G401 (cell line): ENCODE measurements at regions not wholly inside any gene's neighbourhood (a gene's known extent, or its start where the extent isn't known, plus 50 kb on each side); places are given as distances from the start of the nearest gene placed in this dataset.
"Not testable (repeated sequence)": the region's sequence is repeated elsewhere in the genome, so short reads cannot be mapped to it uniquely, and the experiment has no call there.

ENCODE experiments used
- DNase-seq: peaks from one replicate; pipeline ENCODE4 v3.0.0-alpha.2; 2015; ENCODE audit warnings: low spot score
- in situ Hi-C: cut with HindIII; loops from 2 replicates; pipeline ENCODE4 v1.10.0; 2016; ENCODE audit warnings: low sequenced_read_pairs, mixed read lengths

- DNase-seq, result no peak
- in situ Hi-C loops, result no loop called here
Observed at GRCh38 chr20:48329031-48329615, 498.7 kb downstream of the PREX1 start.

- DNase-seq, in situ Hi-C loops: not testable (repeated sequence)
Observed at GRCh38 chr20:48327848-48328247, 500.0 kb downstream of the PREX1 start.

DNA sequence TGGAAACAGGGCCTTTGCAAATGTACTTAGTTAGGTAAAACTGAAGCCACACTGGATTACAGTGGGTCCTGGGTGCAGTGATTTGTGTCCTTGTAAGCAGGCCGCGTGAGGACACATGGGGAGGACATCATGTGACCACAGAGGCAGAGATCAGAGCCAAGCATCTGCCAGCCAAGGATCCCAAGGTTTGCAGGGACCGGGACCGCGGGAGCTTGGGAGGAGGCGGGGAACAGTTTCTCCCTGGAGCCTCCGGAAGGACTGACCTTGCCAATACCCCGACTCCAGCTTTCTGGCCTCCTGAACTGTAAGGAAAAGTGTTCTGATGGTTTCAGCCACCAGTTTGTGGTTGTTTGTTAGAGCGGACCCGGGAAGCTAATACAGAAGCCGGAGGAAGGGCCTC lies 500.9 kb downstream of the PREX1 start:
- in situ Hi-C loops, result no loop called here
- DNase-seq, result no peak

DNA sequence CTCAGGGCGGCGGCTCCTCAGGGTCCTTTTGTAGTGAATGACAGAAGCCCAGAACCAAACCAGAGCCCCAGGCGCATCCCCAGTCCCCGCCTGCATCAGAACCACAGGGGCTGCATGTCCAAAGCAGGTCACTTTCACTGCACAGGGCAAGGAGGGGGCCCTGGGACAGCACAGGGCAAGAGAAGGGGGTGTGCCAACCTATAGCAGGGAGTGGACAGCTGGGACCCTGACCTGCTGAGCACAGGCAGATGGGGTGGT lies 501.4 kb downstream of the PREX1 start:
- DNase-seq, result no peak
- in situ Hi-C loops, result no loop called here

DNA sequence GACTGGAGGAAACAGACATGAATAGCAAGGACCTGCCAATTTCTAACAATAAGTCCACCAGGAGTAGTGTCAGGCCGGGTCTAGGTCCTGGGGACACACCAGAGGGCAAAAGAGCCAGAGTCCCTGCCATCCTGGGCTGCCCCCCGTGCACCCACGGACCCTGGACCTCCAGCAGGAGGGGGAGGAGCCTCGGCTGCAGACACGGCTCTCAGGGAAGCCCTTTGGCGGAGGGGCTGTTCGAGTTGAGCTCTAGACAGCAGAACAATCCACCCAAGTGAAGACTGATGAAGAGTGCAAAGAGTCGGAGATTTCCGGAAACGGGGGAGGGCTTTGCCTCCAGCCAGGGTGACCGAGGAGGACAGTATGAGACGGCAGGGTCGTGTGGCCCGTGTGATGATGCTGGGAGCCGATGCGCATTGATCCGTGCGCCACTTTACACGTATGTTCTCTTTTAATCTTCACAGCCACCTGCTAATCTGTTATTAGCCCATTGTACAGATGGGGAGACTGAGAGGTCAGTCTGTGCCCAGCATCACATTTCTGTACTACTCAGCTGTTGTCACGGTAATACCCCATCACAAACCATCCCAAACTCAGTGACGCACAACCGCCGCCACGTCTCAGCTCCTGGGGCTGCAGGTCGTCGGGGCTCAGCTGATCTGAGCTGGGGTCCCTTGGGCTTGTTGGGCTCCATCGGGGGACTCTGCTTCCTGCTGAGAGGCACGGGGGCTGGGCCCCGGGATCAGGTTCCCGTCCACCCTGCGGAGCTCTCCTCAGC lies 502.0 kb downstream of the PREX1 start:
- no peak for DNase-seq

GRCh38 chr20:48324744-48325143 lies 503.1 kb downstream of the PREX1 start:
- in situ Hi-C loops, result no loop called here
- no peak for DNase-seq

More for the DNA sequence above, 502.0 kb downstream of the PREX1 start:
- in situ Hi-C loops, result no loop called here

- DNase-seq, result no peak
- in situ Hi-C loops, result no loop called here
Observed at GRCh38 chr20:48321271-48321670, 506.5 kb downstream of the PREX1 start.

- DNase-seq, result no peak
- in situ Hi-C loops, result no loop called here
Observed at GRCh38 chr20:48319943-48320584, 507.7 kb downstream of the PREX1 start.

GRCh38 chr20:48317578-48317977 lies 510.2 kb downstream of the PREX1 start:
- DNase-seq, result no peak
- in situ Hi-C loops, result no loop called here

DNA sequence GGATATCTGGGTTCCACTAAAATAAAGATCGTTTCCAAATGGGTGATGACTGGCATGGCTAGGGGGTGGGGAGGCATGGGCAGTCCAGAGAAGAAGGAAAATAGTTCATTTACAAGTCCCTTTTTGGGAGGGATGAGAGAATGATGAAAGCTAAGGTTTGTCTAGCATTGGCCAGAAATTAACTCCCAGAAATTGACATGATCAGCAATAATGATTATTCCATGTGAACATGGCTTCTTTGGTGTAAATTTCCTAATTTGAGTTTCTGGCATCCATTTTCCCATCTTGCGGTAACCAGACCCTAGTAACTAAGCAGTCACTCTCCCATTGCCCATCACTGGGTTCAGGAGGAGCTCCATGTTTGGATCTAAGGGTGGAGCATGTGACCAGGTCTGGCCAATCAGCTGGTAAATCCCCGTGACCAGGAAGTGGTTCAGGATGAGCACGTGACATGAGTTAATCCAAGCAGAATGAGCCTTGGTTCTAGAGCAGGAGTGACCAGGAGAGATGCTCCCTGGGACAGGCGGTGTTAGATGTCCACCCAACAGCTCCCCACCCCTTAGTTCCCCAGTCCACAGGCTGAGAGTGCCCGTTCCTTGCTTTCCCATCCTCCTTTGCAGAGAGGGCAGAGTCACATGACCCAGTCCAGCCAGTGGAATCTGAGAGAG lies 512.7 kb downstream of the PREX1 start:
- DNase-seq, result no peak

GRCh38 chr20:48313324-48313723 lies 514.5 kb downstream of the PREX1 start:
- no peak for DNase-seq
- in situ Hi-C loops, result no loop called here

More for the DNA sequence above, 512.7 kb downstream of the PREX1 start:
- in situ Hi-C loops, result no loop called here

DNA sequence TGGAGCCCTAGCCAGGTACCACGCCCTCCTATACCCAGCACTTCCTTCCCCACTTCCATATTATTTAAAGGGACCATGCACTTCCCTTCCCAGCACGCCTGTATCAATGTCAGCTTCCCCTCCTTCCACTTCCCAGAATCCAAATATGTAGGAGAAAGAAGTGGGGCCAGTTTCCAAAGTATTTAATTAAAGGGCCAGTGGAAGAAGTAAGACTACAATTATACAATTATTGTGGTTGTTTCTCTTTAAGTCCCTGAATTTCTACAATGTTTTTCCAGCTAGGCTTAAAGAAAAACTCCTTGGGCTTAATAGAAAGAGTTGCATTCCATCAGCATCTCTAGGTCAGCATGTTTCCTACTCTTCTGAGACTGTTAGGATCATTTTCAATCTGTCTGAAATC lies 515.8 kb downstream of the PREX1 start:
- in situ Hi-C loops, result no loop called here
- DNase-seq, result no peak

DNA sequence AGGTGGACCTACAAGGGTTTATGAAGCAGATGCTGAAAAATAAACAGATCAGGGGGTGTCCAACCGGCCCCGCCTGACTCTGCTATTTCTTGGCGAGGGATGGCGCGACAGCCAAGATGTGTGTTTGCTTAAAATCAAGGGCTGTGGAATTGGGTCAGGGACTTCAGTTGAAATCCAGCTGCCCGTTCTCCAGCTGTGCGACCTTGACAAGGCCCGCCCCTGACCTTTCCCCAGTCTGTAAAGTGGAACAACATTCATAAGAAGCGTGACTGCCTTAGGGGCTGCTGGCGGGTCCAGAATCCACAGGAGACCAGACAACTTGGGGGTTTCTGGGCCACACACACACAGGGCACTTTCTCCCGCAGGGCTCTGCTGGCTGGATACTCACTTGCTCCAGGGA lies 517.5 kb downstream of the PREX1 start:
- no peak for DNase-seq
- in situ Hi-C loops, result no loop called here

DNA sequence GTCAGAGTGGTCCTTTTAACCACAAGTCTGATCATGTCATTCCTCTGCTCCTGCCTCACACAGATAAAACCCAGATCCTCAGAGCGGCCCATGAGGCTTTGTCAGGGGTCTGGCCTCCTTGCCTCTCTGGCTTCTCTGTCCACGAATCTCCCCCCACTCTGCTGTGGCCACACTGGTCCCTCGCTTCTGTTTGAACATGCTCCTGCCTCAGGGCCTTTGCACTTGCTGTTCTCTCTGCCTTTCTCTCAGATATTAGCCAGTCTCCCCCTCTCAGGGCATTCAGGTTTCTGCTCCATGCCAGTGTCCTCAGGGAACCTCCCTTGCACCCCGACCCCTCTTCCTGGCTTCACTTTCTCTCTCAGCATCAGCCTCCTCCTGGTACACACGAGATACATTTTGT lies 518.5 kb downstream of the PREX1 start:
- in situ Hi-C loops, result no loop called here
- DNase-seq, result no peak

GRCh38 chr20:48308882-48309281 lies 518.9 kb downstream of the PREX1 start:
- DNase-seq, result no peak
- in situ Hi-C loops, result no loop called here

DNA sequence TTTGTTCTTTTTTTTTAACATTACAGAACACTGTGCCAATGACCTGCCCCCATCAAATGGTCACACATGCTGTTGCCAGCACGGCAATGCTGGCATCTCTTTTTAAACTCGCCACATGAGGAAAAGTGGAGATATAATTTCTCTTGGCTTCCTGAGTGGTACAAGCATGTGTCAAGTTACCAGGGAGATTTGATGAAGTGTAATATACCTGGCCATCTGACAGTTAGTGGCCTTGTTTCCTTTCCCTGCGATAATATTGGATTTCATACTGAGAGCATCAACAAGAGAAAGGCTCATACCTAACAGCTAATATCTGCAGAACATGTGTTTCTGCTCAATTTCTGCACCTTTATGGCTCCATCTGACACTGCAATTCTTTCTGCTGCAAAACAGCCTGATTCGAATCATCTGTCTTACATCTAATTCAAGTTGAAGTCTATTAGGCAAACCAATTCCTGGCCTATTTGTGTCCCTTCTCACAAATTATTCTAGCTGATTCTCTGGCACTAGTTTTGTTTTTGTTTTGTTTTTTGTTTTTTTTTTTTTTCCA lies 519.5 kb downstream of the PREX1 start:
- peak; percentile 32 for DNase-seq
- in situ Hi-C loops, result no loop called here

DNA sequence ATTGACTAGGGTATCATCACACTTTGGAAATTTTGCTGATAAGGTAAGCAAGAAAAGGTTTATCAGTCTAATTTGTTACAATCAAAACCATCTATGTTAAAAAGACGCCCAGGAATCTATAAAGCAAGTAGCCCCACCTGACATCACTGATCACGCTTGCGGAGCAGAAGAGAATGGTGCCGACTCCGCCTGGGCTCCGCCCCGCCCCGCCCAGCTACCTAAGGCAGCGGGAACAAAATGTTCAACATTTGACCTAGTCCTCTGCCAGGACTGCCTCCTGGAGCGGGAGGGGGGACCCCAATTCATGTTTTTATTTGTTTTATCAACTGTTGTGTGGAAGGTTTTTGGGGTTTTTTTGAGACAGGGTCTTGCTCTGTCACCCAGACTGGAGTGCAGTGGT lies 520.5 kb downstream of the PREX1 start:
- DNase-seq, result no peak
- in situ Hi-C loops, result no loop called here

DNA sequence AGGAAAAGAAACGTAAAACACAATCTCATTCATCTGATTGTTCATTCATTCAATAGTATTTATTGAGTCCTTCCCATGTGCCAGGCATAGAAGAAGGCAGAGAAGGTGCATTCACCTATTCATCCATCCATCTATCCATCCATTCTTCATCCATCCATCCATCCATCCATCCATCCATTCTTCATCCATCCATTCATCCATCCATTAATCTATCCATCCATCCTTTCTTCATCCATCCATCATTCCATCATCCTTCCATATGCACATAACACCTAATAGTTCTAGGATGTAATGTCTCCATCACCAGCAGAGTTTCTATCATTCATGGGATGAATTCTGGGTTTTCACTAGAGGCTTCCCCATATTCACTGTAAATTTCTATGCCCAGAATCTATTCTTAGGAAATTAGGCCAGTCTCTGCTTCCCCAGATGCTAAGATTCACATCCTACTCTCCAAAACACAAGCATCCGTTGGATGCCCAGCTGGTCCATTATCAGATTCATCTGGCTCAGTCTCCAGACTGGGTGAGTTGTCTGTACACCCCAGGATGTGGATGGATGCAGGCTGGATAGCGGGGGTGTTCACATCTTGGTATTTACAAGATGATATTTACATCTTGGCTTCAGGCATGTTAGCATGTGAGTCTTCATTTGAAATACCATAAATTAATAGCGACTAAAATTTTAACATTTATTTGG lies 517.7 kb upstream of the SULF2 start:
- no peak for DNase-seq
- in situ Hi-C loops, result no loop called here

- in situ Hi-C loops, result no loop called here
Observed at GRCh38 chr20:48302149-48302548, 516.9 kb upstream of the SULF2 start.

More at GRCh38 chr20:48302149-48302548, 516.9 kb upstream of the SULF2 start:
- DNase-seq, result no peak
